Activated T-cell treated with anti-CD3 and anti-CD28 coated beads, Interleukin-2, amount 50 U/mL, for 4 hours (primary cell): ENCODE measurements at regions not wholly inside any gene's neighbourhood (a gene's known extent, or its start where the extent isn't known, plus 50 kb on each side); places are given as distances from the start of the nearest gene placed in this dataset.
"Not testable (repeated sequence)": the region's sequence is repeated elsewhere in the genome, so short reads cannot be mapped to it uniquely, and the experiment has no call there.

Source experiments
- ATAC-seq, 2 donors: fragments of 200-7000 bp; cut with Tn5 transposase; one replicate each; pipeline ENCODE4 v1.10.0; 2021
- DNase-seq: peaks from one replicate; pipeline ENCODE4 v3.0.0-alpha.2; 2020
- H3K27me3 Mint-ChIP-seq: one replicate; pipeline ENCODE4 v1.8.0; 2021; ENCODE audit warnings: low read depth, mixed read lengths
- H3K36me3 Mint-ChIP-seq: one replicate; pipeline ENCODE4 v1.8.0; 2022; ENCODE audit warnings: mixed read lengths; ENCODE audit not compliant: insufficient read depth
- H3K4me1 Mint-ChIP-seq: one replicate; pipeline ENCODE4 v1.8.0; 2021; ENCODE audit warnings: low read depth, mixed read lengths
- H3K4me3 Mint-ChIP-seq: one replicate; pipeline ENCODE4 v1.8.0; 2021; ENCODE audit warnings: mild to moderate bottlenecking, moderate library complexity, mixed read lengths
- H3K9me3 Mint-ChIP-seq: one replicate; pipeline ENCODE4 v1.8.0; 2021; ENCODE audit warnings: mixed read lengths

DNA sequence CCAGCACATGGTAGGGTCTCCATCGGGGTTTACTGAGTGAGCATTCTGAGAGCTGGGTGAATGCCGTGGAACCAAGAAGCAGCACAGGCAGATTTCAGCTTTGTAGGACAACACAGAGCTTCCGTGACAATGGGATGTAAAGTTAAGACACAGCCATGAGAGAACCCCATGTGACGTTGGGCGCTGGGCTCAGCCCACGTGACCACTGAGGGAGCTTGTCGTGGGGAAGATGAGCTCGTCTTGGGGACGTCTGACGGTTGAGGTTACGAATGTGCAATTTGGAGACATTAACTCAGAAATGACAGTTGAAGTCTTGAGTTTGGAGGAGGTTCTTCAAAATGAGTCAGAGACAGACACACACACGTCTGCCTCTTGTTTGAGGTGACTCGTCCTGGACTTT lies 51.5 kb upstream of the MUC20 start:
- ATAC-seq, result peak; percentile 70 to 77
- DNase-seq, H3K9me3 Mint-ChIP-seq, H3K4me1 Mint-ChIP-seq, H3K27me3 Mint-ChIP-seq, H3K4me3 Mint-ChIP-seq: not testable (repeated sequence)
- peaks cover 12% of the 10 kb centered on the region for H3K36me3 Mint-ChIP-seq

DNA sequence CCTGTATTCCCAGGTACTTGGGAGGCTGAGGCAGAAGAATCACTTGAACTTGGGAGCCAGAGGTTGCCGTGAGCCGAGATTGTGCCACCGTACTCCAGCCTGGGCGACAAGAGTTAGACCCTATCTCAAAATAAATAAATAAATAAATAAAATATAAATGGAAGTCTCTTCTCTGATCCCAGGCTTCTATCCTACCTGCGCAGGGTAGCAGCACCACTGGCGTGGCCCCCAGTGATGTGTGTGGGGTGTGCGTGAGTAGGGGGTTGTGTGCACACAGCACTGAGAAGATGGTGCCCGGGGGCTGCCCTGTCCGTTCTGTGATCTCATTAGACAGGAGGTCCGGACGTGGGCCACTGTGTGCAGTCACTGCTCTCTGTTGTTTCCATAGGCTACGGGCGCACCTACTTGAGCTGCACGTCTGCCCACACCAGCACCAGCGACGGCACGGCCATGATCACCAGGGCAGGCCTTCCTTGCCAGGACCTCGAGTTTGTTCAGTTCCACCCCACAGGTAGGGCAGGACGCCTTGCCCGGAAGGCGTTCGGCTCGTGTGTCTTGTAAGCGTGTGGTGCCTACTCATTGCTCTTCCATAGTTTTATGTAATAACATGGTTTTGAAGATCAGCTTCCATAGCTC lies 52.5 kb upstream of the MUC20 start:
- peaks cover 12% of the 10 kb centered on the region for H3K36me3 Mint-ChIP-seq
- not testable (repeated sequence) for H3K9me3 Mint-ChIP-seq, H3K4me1 Mint-ChIP-seq, H3K4me3 Mint-ChIP-seq, H3K27me3 Mint-ChIP-seq, DNase-seq
- peak in 1 of 2 donors; percentile 33 for ATAC-seq

DNA sequence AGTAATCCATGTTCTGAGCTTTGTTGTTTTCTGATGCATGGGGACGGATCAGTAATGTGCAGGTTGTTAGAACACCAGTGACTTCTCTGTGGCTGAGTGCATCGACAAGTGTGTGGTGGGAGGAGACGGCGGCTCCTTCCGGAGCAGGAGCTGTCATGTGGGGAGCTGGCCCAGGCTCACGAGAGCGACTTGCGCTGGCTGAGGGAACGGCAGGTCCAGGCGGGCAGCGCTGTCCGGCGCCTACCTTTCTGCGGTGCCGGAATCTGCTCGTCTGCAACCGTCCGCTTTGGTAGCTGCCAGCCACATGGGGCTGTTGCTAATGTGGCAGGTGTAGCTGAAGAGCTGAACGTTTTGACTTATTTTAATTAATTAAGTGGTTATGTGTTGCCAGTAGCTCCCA lies 55.5 kb upstream of the MUC20 start:
- H3K36me3 Mint-ChIP-seq, DNase-seq, H3K4me3 Mint-ChIP-seq, H3K27me3 Mint-ChIP-seq, H3K9me3 Mint-ChIP-seq, ATAC-seq, H3K4me1 Mint-ChIP-seq: not testable (repeated sequence)

DNA sequence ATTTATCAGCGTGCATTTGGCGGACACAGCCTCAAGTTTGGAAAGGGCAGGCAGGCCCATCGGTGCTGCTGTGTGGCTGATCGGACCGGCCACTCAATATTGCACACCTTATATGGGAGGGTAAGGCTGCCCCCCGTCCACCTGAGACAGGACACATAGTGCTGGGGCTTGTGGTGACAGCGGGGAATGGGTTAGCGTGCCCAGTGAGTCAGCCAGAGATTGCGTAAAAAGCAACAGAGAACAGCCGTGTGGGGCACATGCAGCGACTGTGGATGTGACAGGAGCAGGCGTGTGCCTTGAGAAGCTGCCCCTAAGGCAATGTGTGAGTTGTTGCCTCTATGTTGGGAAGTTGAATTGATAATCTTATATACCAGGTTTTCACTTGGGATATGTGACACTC lies 56.6 kb upstream of the MUC20 start:
- not testable (repeated sequence) for H3K27me3 Mint-ChIP-seq, H3K36me3 Mint-ChIP-seq, H3K4me1 Mint-ChIP-seq, H3K9me3 Mint-ChIP-seq, H3K4me3 Mint-ChIP-seq, DNase-seq, ATAC-seq

DNA sequence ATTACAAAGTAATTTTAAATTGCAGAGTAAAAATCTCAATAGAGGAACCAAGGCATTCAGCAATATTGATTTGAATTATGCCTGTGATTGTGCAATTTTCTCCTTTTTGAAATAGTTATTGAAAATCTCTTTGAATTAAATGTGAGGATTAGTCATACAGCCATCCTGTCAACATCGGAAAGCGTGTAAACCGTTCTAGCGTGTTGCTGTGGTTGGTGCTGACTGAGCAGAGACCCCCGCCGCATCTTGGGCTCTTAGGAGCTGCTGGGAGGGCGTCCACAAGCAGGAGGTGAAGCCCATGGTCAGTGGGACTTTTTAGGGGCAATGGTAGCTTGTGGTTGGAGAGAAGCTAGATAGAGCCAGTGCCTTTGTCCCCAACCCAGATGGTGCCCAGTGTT lies 61.6 kb upstream of the MUC20 start:
- peak overlapping the region; percentile 61 for H3K4me3 Mint-ChIP-seq
- H3K4me1 Mint-ChIP-seq, H3K9me3 Mint-ChIP-seq: not testable (repeated sequence)

DNA sequence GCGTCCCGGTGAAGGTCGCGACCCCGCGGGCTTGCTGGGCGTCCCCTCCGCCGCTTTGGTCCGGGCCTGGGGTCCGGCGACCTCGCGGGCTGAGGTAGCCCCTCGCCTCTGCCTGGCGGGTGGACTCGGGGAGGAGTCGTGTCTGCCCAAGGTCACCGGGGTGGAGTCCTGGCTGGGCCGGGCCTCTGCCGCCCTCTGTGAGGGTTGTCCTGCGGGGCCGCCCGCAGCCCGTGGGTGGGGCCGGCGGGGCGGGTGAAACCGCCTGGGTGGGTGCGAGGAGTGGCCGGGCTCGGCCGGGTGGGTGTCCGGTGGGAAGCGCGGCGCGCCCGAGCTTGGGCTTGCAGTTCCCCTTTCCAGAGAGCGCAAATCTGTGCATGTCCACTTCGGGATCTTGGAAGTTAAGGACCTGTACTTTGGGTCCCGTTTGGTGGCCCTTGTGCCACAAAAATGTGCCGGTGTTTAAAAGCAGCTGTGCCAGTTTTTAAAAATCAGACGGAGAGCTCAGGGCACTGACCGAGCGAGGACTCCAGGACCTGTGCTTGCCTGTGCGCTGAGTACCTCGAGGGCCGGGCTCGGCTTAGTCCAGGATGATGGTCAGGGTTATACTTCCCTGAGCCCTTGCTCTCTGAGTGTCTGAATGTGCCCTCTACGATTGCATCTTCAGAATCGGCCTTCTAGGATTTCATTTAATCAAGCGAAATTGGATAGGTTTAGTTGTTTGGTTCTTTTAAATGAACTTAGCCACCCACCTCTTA lies 62.2 kb upstream of the MUC20 start:
- not testable (repeated sequence) for H3K36me3 Mint-ChIP-seq, H3K27me3 Mint-ChIP-seq, H3K9me3 Mint-ChIP-seq, DNase-seq, H3K4me1 Mint-ChIP-seq
- H3K4me3 Mint-ChIP-seq, result peak overlapping the region; percentile 61
- ATAC-seq, result peak; percentile 56 to 59

More for the DNA sequence above, 61.6 kb upstream of the MUC20 start:
- ATAC-seq, result peak; percentile 19 to 25
- H3K36me3 Mint-ChIP-seq, H3K27me3 Mint-ChIP-seq, DNase-seq: not testable (repeated sequence)

DNA sequence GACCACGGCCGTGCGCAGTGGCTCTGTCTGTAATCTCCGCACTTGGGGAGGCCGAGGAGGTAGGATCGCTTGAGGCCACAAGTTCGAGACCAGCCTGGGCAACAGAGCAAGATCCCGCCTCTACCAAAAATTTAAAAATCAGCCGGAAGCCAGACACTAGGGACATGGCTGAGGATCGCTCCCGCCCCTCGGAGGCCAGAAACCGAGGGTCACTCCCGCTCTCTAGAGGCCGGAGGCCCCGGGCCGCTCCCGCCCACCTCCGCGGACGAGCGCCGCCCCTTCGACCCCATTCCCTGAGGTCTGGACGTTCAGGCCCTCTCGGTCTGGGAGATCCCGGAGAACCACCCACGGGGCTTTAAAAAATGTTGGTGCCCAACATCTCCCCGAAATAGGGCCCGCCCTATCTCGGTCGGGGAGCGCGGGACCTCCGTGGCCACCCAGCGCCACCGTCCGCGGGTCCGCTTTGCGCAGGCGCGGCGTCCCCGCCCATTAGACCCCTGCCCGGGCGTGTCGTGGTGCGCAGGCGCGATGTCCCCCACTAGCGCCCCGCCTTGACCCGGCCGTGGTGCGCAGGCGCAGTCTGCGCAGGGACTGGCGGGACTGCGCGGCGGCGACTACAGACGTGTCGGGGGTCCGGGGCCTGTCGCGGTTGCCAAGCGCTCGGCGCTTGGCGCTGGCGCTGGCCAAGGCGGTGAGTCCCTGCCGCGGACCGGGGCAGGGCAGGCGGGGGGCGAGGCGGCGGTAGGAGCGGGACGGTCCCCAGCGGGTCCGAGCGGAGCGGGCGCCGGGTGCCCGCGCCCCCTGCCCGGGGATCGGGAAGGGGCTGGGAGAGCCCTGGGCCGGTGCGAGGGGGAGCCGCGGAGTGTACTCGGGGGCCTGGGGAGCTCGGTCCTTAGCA lies 63.1 kb upstream of the MUC20 start:
- peak overlapping the region; percentile 83 for H3K4me3 Mint-ChIP-seq
- H3K27me3 Mint-ChIP-seq, H3K4me1 Mint-ChIP-seq: not testable (repeated sequence)

DNA sequence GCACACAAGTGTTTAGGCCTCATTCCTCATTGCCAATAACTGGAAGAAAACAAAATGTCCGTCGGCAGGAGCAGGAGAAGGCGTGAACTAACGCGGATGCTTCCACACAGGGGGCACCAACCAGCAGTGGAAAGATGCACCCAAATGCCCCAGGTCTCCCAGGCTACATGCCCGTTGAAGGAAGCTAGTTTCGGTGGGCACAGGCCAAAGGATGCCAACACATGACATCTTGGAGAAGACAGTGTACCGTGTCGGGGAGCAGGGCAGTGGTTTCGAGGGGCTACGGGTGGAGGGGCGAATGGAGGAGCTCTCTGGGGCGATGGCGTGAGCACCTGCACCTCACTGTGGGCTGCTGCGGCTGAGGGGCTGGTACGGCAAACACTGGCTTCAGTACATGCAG lies 64.7 kb upstream of the MUC20 start:
- not testable (repeated sequence) for H3K9me3 Mint-ChIP-seq, ATAC-seq, H3K4me1 Mint-ChIP-seq, DNase-seq, H3K36me3 Mint-ChIP-seq, H3K27me3 Mint-ChIP-seq
- H3K4me3 Mint-ChIP-seq, result peak overlapping the region; percentile 21

More for the DNA sequence above, 63.1 kb upstream of the MUC20 start:
- H3K36me3 Mint-ChIP-seq, H3K9me3 Mint-ChIP-seq: not testable (repeated sequence)
- DNase-seq, result peak; percentile 69
- ATAC-seq, result peak; percentile 87 to 91

DNA sequence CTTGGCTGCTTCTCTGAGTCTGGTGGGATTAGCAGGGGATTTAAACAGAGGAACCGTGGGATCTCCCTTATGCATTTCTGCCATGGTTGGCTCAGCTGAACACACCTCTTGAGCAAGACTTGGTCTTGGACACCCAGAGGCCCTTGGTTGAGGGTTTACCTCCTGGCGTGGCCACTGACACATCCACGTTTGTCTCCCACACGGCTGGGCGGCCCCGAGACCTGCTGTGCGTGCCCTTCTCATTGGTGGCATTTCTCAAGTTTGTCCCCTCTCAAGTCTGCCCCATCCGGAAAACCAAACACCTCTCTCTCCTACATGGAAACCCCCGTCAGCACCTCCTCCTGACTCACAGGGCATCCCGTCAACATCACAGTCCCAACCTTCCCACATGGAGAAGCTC lies 66.0 kb upstream of the MUC20 start:
- not testable (repeated sequence) for H3K4me3 Mint-ChIP-seq, H3K4me1 Mint-ChIP-seq, H3K27me3 Mint-ChIP-seq, ATAC-seq, DNase-seq, H3K36me3 Mint-ChIP-seq, H3K9me3 Mint-ChIP-seq

DNA sequence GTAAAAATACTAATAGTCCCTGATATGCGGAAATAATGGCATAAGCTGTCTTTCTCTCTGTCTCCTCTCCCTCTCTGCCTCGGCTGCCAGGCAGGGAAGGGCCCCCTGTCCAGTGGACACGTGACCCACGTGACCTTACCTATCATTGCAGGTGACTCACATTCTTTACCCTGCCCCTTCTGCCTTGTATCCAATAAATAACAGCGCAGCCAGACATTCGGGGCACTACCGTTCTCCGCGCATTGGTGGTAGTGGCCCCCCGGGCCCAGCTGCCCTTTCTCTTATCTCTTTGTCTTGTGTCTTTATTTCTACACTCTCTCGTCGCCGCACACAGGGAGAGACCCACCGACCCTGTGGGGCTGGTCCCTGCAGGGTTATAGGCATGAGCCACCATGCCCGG lies 66.6 kb upstream of the MUC20 start:
- not testable (repeated sequence) for H3K36me3 Mint-ChIP-seq, DNase-seq, H3K4me1 Mint-ChIP-seq, ATAC-seq, H3K27me3 Mint-ChIP-seq, H3K4me3 Mint-ChIP-seq, H3K9me3 Mint-ChIP-seq

DNA sequence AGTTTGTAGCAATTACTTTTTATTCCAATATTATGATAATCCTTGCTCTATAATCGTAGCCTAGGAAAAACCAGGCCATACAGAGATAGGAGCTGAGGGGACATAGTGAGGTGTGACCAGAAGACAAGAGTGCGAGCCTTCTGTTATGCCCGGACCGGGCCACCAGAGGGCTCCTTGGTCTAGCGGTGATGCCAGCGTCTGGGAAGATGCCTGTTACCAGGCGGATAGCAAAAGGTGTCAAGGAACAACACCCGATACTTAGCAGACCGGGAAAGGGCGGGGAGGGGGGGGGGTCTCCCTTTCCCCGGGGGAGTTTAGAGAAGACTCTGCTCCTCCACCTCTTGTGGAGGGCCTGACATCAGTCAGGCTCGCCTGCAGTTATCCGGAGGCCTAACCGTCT lies 67.1 kb upstream of the MUC20 start:
- not testable (repeated sequence) for H3K9me3 Mint-ChIP-seq

DNA sequence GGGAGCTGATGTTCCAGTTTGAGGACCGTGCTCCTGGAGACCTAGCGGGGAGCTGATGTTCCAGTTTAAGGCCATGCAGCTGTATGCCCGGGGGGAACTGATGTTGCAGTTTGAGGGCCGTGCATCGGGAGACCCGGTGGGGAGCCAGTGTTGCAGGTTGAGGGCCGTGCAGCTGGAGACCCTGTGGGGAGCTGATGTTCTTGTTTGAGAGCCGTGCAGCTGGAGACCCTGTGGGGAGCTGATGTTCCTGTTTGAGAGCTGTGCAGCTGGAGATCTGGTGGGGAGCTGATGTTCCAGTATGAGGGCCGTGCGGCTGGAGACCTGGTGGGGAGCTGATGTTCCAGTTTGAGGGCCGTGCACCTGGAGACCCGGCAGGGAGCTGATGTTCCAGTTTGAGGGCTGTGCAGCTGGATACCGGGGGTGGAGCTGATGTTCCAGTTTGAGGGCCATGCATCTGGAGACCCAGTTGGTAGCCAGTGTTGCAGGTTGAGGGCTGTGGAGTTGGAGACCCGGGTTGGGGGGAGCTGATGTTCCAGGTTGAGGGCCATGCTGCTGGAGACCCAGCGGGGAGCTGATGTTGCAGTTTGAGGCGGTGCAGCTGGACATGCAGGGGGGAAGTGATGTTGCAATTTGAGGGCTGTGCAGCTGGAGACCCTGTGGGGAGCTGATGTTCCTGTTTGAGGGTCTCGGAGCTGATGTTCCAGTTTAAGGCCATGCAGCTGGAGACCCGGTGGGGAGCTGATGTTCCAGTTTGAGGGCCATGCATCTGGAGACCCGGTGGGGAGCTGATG lies 64.4 kb upstream of the APOD start:
- H3K9me3 Mint-ChIP-seq, ATAC-seq, H3K36me3 Mint-ChIP-seq, DNase-seq, H3K27me3 Mint-ChIP-seq, H3K4me1 Mint-ChIP-seq, H3K4me3 Mint-ChIP-seq: not testable (repeated sequence)

More for the DNA sequence above, 67.1 kb upstream of the MUC20 start:
- H3K36me3 Mint-ChIP-seq, ATAC-seq, DNase-seq, H3K4me3 Mint-ChIP-seq, H3K27me3 Mint-ChIP-seq, H3K4me1 Mint-ChIP-seq: not testable (repeated sequence)

DNA sequence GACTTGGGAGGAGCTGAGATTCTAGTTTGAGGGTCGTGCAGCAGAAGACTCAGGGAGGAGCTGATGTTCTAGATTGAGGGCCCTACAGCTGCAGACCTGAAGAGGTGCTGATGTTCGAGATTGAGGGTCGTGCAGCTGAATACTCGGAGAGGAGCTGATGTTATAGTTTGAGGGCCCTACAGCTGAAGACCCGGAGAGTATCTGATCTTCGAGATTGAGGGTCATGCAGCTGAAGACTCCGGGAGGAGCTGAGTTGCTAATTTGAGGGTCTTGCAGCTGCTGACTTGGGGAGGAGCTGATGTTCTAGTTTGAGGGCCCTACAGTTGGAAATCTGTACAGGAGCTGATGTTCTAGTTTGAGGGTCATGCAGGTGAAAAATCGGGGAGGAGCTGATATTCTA lies 62.1 kb upstream of the APOD start:
- DNase-seq, H3K4me3 Mint-ChIP-seq, ATAC-seq, H3K27me3 Mint-ChIP-seq, H3K4me1 Mint-ChIP-seq, H3K9me3 Mint-ChIP-seq, H3K36me3 Mint-ChIP-seq: not testable (repeated sequence)

DNA sequence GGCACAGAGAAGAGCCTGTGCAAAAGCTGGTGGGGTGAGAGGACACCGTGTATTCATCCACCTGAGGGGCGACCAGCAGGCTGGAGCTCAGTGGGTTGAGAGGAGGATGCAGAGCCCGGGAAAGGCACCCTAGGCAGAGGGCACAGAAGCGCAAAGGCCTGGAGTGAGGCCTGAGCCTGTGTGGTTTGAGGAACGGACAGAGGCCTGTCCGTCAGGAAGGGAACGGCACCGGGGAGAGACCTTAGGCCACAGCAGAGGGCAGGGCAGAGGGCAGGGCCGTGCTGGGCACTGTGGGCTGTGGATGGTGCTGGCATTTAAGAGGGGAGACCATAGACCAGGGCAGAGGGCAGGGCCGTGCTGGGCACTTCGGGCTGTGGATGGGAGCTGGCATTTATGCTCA lies 59.5 kb upstream of the APOD start:
- not testable (repeated sequence) for H3K4me3 Mint-ChIP-seq, H3K27me3 Mint-ChIP-seq, ATAC-seq

More for the DNA sequence above, 59.5 kb upstream of the APOD start:
- H3K9me3 Mint-ChIP-seq, H3K36me3 Mint-ChIP-seq, DNase-seq, H3K4me1 Mint-ChIP-seq: not testable (repeated sequence)
